Glutamatergic neuron (in vitro differentiated cells): ENCODE measurements at regions not wholly inside any gene's neighbourhood (a gene's known extent, or its start where the extent isn't known, plus 50 kb on each side); places are given as distances from the start of the nearest gene placed in this dataset.

Source experiments
- DNase-seq: peaks from one replicate; pipeline ENCODE4 v3.0.0; 2022
- H3K27ac Mint-ChIP-seq: one replicate; pipeline ENCODE4 v1.8.0; 2020; ENCODE audit warnings: mild to moderate bottlenecking, mixed read lengths, inconsistent platforms; ENCODE audit not compliant: unreplicated experiment
- H3K27me3 Mint-ChIP-seq: one replicate; pipeline ENCODE4 v1.8.0; 2020; ENCODE audit warnings: mild to moderate bottlenecking, moderate library complexity, mixed read lengths, inconsistent platforms; ENCODE audit not compliant: unreplicated experiment
- H3K36me3 Mint-ChIP-seq: one replicate; pipeline ENCODE4 v1.8.0; 2020; ENCODE audit warnings: mild to moderate bottlenecking, mixed read lengths, inconsistent platforms; ENCODE audit not compliant: unreplicated experiment
- H3K4me1 Mint-ChIP-seq: one replicate; pipeline ENCODE4 v1.8.0; 2020; ENCODE audit warnings: mild to moderate bottlenecking, low read depth, mixed read lengths, inconsistent platforms; ENCODE audit not compliant: unreplicated experiment
- H3K4me3 Mint-ChIP-seq: one replicate; pipeline ENCODE4 v1.8.0; 2020; ENCODE audit warnings: mild to moderate bottlenecking, mixed read lengths, inconsistent platforms; ENCODE audit not compliant: unreplicated experiment
- H3K9me3 Mint-ChIP-seq: one replicate; pipeline ENCODE4 v1.8.0; 2020; ENCODE audit warnings: mild to moderate bottlenecking, moderate library complexity, mixed read lengths, inconsistent platforms; ENCODE audit not compliant: unreplicated experiment
- CTCF ChIP-seq: fragments of 200-600 bp; sonication (generic); IDR thresholded peaks from one replicate; pipeline ENCODE4 v1.5.0; 2021; ENCODE audit not compliant: partially characterized antibody, unreplicated experiment

- Mint-ChIP-seq H3K9me3 (no peaks in the 10 kb centered on the region), H3K27me3 (no peaks in the 10 kb centered on the region)
- DNase-seq, result no peak
These were observed 421.9 kb upstream of the PCDH9 start for GRCh38 chr13:67651908-67652465.

GRCh38 chr13:67650471-67650870 is 420.3 kb upstream of the PCDH9 start:
- no peak overlapping the region for H3K27ac Mint-ChIP-seq
- no peaks in the 10 kb centered on the region for H3K27me3 Mint-ChIP-seq
- H3K36me3 Mint-ChIP-seq, result no peaks in the 10 kb centered on the region
- DNase-seq, result no peak
- no peak for TF ChIP-seq CTCF
- no peaks in the 10 kb centered on the region for H3K9me3 Mint-ChIP-seq
- no peaks in the 10 kb centered on the region for H3K4me1 Mint-ChIP-seq
- H3K4me3 Mint-ChIP-seq, result no peak overlapping the region

More at GRCh38 chr13:67651908-67652465, 421.9 kb upstream of the PCDH9 start:
- Mint-ChIP-seq H3K27ac (no peak overlapping the region), H3K36me3 (no peaks in the 10 kb centered on the region), H3K4me3 (no peak overlapping the region), H3K4me1 (no peaks in the 10 kb centered on the region)
- TF ChIP-seq CTCF, result no peak

- TF ChIP-seq CTCF, result no peak
- Mint-ChIP-seq H3K4me1 (no peaks in the 10 kb centered on the region), H3K9me3 (no peaks in the 10 kb centered on the region), H3K27me3 (no peaks in the 10 kb centered on the region), H3K36me3 (no peaks in the 10 kb centered on the region), H3K4me3 (no peak overlapping the region), H3K27ac (no peak overlapping the region)
- no peak for DNase-seq
These were observed 415.8 kb upstream of the PCDH9 start for GRCh38 chr13:67645874-67646467.

- H3K27ac Mint-ChIP-seq, result no peak overlapping the region
- H3K4me1 Mint-ChIP-seq, result no peaks in the 10 kb centered on the region
- H3K9me3 Mint-ChIP-seq, result no peaks in the 10 kb centered on the region
- H3K36me3 Mint-ChIP-seq, result no peaks in the 10 kb centered on the region
- H3K4me3 Mint-ChIP-seq, result no peak overlapping the region
- no peak for DNase-seq
- TF ChIP-seq CTCF, result no peak
- no peaks in the 10 kb centered on the region for H3K27me3 Mint-ChIP-seq
These were observed 413.4 kb upstream of the PCDH9 start for GRCh38 chr13:67643516-67644055.

GRCh38 chr13:67642657-67643056 is 412.5 kb upstream of the PCDH9 start:
- H3K27me3 Mint-ChIP-seq, result no peaks in the 10 kb centered on the region
- no peaks in the 10 kb centered on the region for H3K4me1 Mint-ChIP-seq
- H3K4me3 Mint-ChIP-seq, result no peak overlapping the region

More at GRCh38 chr13:67642657-67643056, 412.5 kb upstream of the PCDH9 start:
- no peak for TF ChIP-seq CTCF
- Mint-ChIP-seq H3K36me3 (no peaks in the 10 kb centered on the region), H3K9me3 (no peaks in the 10 kb centered on the region), H3K27ac (no peak overlapping the region)
- DNase-seq, result no peak
